Testis (tissue), 2 donors: ENCODE measurements at regions not wholly inside any gene's neighbourhood (a gene's known extent, or its start where the extent isn't known, plus 50 kb on each side); places are given as distances from the start of the nearest gene placed in this dataset.

ENCODE experiments used
- POLR2A ChIP-seq: fragments of 450-650 bp; IDR thresholded peaks from one replicate; pipeline ENCODE4 v1.6.1; 2017; ENCODE audit warnings: antibody characterized with exemption, mild to moderate bottlenecking, moderate library complexity
- TF ChIP-seq, protein P1 (sequence below), 3 experiments: fragments of 450-650 bp in 2 of 3; fragments of 200-600 bp in 1 of 3; sonication (generic) in 1 of 3; IDR thresholded peaks; one replicate each; pipeline ENCODE4 v1.5.1; 2016 to 2019; ENCODE audit warnings: antibody characterized with exemption in 3 of 3, mild to moderate bottlenecking in 2 of 3, moderate library complexity in 1 of 3

DNA sequence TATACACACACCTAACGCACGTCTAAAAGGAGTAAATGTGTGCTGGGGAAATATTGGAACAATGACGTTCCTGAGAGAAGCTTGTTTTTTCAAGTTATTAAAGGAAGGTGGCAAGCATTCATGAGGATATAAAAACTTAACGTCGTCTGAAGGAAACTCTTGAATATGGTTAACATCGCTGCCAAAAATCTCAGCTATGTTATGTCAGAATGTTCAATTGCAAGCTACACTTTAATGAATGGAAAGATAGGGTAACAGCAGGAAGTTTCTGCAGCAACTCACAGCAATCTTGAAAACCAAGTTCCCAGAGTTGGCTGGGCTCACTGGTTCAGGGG, 54.3 kb upstream of the MEF2A start:
- TF ChIP-seq, protein P1, sequence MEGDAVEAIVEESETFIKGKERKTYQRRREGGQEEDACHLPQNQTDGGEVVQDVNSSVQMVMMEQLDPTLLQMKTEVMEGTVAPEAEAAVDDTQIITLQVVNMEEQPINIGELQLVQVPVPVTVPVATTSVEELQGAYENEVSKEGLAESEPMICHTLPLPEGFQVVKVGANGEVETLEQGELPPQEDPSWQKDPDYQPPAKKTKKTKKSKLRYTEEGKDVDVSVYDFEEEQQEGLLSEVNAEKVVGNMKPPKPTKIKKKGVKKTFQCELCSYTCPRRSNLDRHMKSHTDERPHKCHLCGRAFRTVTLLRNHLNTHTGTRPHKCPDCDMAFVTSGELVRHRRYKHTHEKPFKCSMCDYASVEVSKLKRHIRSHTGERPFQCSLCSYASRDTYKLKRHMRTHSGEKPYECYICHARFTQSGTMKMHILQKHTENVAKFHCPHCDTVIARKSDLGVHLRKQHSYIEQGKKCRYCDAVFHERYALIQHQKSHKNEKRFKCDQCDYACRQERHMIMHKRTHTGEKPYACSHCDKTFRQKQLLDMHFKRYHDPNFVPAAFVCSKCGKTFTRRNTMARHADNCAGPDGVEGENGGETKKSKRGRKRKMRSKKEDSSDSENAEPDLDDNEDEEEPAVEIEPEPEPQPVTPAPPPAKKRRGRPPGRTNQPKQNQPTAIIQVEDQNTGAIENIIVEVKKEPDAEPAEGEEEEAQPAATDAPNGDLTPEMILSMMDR (IDR thresholded peaks at IDR 0.05), result no peak
- no peak for TF ChIP-seq POLR2A
